HEK293T (cell line): ENCODE measurements at regions not wholly inside any gene's neighbourhood (a gene's known extent, or its start where the extent isn't known, plus 50 kb on each side); places are given as distances from the start of the nearest gene placed in this dataset.

Experiments
- CTCF ChIA-PET: fragments of 350-600 bp; formaldehyde crosslinking; extraction: SDS; loops from one replicate; lab custom pipeline; 2021; ENCODE audit warnings: antibody characterized with exemption, inconsistent platforms; lab: Yijun Ruan, JAX
- POLR2A ChIA-PET: fragments of 350-600 bp; formaldehyde crosslinking; extraction: SDS; loops from one replicate; lab custom pipeline; 2020; ENCODE audit warnings: antibody characterized with exemption, inconsistent platforms; lab: Yijun Ruan, JAX
- DNase-seq: peaks from one replicate; pipeline ENCODE4 v3.0.0; 2012; ENCODE audit warnings: mixed read lengths; ENCODE audit errors: extremely low spot score
- ARNT ChIP-seq: fragments of 450-650 bp; IDR thresholded peaks from 2 replicates; pipeline ENCODE4 v1.6.1; 2017; ENCODE audit warnings: mild to moderate bottlenecking
- BHLHE40 ChIP-seq: fragments of 450-650 bp; IDR thresholded peaks from 2 replicates; pipeline ENCODE4 v1.6.1; 2016; ENCODE audit warnings: mild to moderate bottlenecking, moderate library complexity, borderline replicate concordance
- CTBP1 ChIP-seq: fragments of 450-650 bp; IDR thresholded peaks from 2 replicates; pipeline ENCODE4 v1.6.1; 2016; ENCODE audit warnings: borderline replicate concordance
- ELF4 ChIP-seq: fragments of 450-650 bp; IDR thresholded peaks from 2 replicates; pipeline ENCODE4 v1.6.1; 2017; ENCODE audit warnings: antibody characterized with exemption
- FOXA1 ChIP-seq: fragments of 450-650 bp; IDR thresholded peaks from 2 replicates; pipeline ENCODE4 v1.6.1; 2016; ENCODE audit warnings: mild to moderate bottlenecking
- FOXK2 ChIP-seq: fragments of 450-650 bp; IDR thresholded peaks from 2 replicates; pipeline ENCODE4 v1.6.1; 2016; ENCODE audit warnings: mild to moderate bottlenecking
- FOXM1 ChIP-seq: fragments of 450-650 bp; IDR thresholded peaks from 2 replicates; pipeline ENCODE4 v1.6.1; 2017; ENCODE audit warnings: mild to moderate bottlenecking, borderline replicate concordance
- HDGF ChIP-seq: fragments of 450-650 bp; IDR thresholded peaks from 2 replicates; pipeline ENCODE4 v1.6.1; 2017; ENCODE audit warnings: antibody characterized with exemption, borderline replicate concordance
- L3MBTL2 ChIP-seq: fragments of 450-650 bp; conservative IDR thresholded peaks from 2 replicates; pipeline ENCODE4 v1.6.1; 2016; ENCODE audit warnings: mild to moderate bottlenecking
- LEF1 ChIP-seq: fragments of 450-650 bp; IDR thresholded peaks from 2 replicates; pipeline ENCODE4 v1.6.1; 2017; ENCODE audit warnings: mild to moderate bottlenecking, borderline replicate concordance
- NFRKB ChIP-seq: fragments of 450-650 bp; IDR thresholded peaks from 2 replicates; pipeline ENCODE4 v1.6.1; 2016; ENCODE audit warnings: mild to moderate bottlenecking, moderate library complexity
- SP1 ChIP-seq: fragments of 450-650 bp; IDR thresholded peaks from 2 replicates; pipeline ENCODE4 v1.6.1; 2017
- SUZ12 ChIP-seq: fragments of 450-650 bp; IDR thresholded peaks from 2 replicates; pipeline ENCODE4 v1.6.1; 2016; ENCODE audit warnings: mild to moderate bottlenecking
- TARDBP ChIP-seq: fragments of 450-650 bp; IDR thresholded peaks from 2 replicates; pipeline ENCODE4 v1.6.1; 2016
- ZNF384 ChIP-seq: fragments of 450-650 bp; IDR thresholded peaks from 2 replicates; pipeline ENCODE4 v1.6.1; 2016
- TF ChIP-seq, protein P1 (sequence below): fragments of 450-650 bp; IDR thresholded peaks from 2 replicates; pipeline ENCODE4 v1.6.1; 2016

GRCh38 chr4:33746979-33747378, 2497.3 kb downstream of the ARAP2 start:
- TF ChIP-seq LEF1 (no peak), NFRKB (no peak), ARNT (no peak), ELF4 (no peak), SP1 (no peak), TARDBP (no peak), HDGF (no peak), SUZ12 (no peak), FOXK2 (no peak), FOXA1 (no peak), ZNF384 (no peak), CTBP1 (no peak), BHLHE40 (no peak), FOXM1 (no peak), L3MBTL2 (no peak)
- TF ChIP-seq, protein P1, sequence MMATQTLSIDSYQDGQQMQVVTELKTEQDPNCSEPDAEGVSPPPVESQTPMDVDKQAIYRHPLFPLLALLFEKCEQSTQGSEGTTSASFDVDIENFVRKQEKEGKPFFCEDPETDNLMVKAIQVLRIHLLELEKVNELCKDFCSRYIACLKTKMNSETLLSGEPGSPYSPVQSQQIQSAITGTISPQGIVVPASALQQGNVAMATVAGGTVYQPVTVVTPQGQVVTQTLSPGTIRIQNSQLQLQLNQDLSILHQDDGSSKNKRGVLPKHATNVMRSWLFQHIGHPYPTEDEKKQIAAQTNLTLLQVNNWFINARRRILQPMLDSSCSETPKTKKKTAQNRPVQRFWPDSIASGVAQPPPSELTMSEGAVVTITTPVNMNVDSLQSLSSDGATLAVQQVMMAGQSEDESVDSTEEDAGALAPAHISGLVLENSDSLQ: no peak
- ChIA-PET CTCF (no interaction called here), POLR2A (no interaction called here)
- DNase-seq: no peak

DNA sequence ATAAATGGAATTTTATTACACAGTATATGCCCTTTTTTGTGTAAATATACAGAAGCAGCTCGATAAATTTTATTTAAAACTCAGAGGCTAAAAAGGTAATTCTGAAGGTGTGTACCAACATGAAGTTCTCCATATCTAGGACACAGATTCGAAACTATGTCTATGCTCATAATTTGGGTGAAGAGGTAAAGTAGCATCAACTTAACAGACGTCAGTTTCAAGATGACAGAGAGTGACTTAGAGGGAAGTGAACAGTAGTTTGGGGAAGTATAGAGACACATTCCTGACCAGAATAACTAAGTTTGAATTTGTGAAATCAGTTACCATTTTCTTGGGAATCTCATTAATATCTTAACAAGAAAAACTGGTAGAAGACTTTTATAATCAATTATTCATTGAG, 2493.3 kb downstream of the ARAP2 start:
- ChIA-PET CTCF (no interaction called here), POLR2A (no interaction called here)
- TF ChIP-seq, protein P1: no peak
- TF ChIP-seq BHLHE40 (no peak), TARDBP (no peak), ARNT (no peak), HDGF (no peak), ZNF384 (no peak), FOXA1 (no peak), FOXK2 (no peak), CTBP1 (no peak), LEF1 (no peak), ELF4 (no peak), L3MBTL2 (no peak), FOXM1 (no peak)
- DNase-seq: no peak

DNA sequence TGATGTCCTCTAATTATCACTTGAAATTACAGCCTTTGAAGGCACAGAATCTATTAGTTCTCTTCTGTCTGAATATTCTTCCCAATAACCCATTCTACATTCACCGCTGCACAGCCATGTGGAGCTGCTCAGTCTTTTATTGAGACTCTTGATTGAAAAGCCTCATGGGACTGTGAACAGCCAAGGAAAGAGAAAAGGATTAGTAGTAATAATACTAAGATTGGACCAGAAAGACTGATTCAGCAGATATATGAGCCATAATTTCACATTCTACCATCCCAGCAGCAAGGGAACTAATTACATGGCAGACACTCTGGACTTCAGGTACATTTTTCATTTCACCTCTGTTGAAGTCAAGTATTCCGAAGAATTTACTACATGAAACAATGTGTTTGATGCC, 2471.7 kb downstream of the ARAP2 start:
- DNase-seq: no peak
- ChIA-PET CTCF (no interaction called here), POLR2A (no interaction called here)
- no peak for TF ChIP-seq ZNF384
- TF ChIP-seq LEF1: no peak
- TF ChIP-seq, protein P1: no peak
- TF ChIP-seq SP1: no peak
- no peak for TF ChIP-seq HDGF
- no peak for TF ChIP-seq SUZ12
- no peak for TF ChIP-seq ARNT
- TF ChIP-seq NFRKB: no peak
- TF ChIP-seq FOXA1: no peak
- TF ChIP-seq BHLHE40: no peak
- no peak for TF ChIP-seq L3MBTL2
- no peak for TF ChIP-seq ELF4
- no peak for TF ChIP-seq FOXM1
- no peak for TF ChIP-seq CTBP1

DNA sequence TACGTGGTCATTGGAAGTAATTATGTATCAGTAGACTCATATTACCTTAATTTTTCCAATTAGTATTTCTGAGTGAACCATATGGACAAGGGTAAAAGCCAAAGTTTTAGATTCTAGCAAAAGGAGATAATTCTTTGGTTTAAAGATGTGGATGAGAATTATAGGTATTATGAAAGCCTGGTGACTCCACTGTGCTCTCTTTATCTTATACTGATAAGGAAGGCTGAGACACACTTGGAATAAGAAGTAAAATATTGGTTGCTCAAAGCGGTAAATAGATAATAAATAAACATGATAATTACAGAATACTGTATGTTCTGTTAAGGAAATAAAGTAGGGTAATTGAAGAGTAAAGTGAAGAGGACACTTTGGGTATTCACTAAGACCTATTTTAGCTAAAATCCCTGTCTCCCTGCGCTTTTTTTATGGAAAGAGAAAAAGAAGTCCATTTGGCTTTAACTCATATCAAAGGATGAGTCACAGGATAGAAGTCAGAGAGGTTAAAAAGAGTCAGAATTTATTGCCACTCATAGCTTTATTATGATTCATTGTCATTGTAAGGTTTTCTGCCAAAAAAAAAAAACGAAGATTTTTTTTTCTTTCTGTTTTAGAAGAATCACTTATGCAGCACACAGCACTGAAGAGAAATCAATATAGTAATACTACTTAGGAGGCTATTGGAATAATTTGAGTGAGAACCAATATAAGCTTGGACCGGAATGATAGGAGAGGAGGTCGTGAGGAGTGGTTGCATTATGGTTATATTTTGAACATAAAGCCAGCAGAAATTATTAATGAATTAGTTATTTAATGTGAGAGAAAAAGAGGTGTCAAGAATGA, 2463.1 kb downstream of the ARAP2 start:
- POLR2A ChIA-PET: no interaction called here
- DNase-seq: no peak
- TF ChIP-seq SP1 (no peak), LEF1 (no peak), HDGF (no peak), FOXK2 (no peak), BHLHE40 (no peak)
- CTCF ChIA-PET: no interaction called here

DNA sequence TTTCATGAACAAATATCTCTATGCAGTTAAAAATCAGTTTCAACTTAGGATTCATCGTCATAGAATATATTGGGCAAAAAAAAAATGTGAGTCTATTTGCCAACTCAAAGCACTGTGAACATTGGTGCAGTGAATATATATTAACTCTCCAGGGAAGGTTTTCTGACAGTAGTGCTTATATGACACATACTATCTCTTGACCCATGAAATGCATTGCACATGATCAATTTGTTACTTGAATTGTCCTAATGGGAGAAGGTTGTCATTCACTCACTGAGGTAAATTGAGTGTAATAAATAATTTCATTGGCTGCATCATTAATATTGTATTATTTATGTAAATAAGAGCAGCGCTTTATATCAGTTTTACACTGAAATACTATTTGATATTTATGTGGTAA, 2458.5 kb downstream of the ARAP2 start:
- ChIA-PET POLR2A (no interaction called here), CTCF (no interaction called here)
- TF ChIP-seq NFRKB: no peak
- no peak for TF ChIP-seq ELF4
- no peak for TF ChIP-seq SP1
- TF ChIP-seq ZNF384: no peak
- TF ChIP-seq, protein P1: no peak
- no peak for TF ChIP-seq TARDBP
- no peak for TF ChIP-seq ARNT
- no peak for TF ChIP-seq FOXK2
- TF ChIP-seq FOXM1: no peak
- TF ChIP-seq LEF1: no peak
- no peak for TF ChIP-seq CTBP1
- no peak for TF ChIP-seq FOXA1
- no peak for TF ChIP-seq L3MBTL2
- no peak for TF ChIP-seq SUZ12
- no peak for TF ChIP-seq BHLHE40
- TF ChIP-seq HDGF: no peak
- no peak for DNase-seq
